HepG2 (cell line): ENCODE measurements at regions not wholly inside any gene's neighbourhood (a gene's known extent, or its start where the extent isn't known, plus 50 kb on each side); places are given as distances from the start of the nearest gene placed in this dataset.

ENCODE experiments used
- HNF4G ChIP-seq, 2 experiments: sonication (generic) in 1 of 2; formaldehyde crosslinking in 1 of 2; IDR thresholded peaks; 2 replicates each; pipeline versions ENCODE4 v1.4.0 to v1.6.1; 2011 to 2020; ENCODE audit warnings: borderline replicate concordance in 2 of 2, low read depth in 2 of 2, mild to moderate bottlenecking in 2 of 2, low read length in 1 of 2, missing genetic modification reagents in 1 of 2, moderate library complexity in 1 of 2
- KDM1A ChIP-seq: IDR thresholded peaks from 2 replicates; pipeline ENCODE4 v1.6.1; 2016; ENCODE audit warnings: missing compliant biosample characterization
- MAX ChIP-seq: IDR thresholded peaks from 2 replicates; pipeline ENCODE4 v1.6.1; 2012; ENCODE audit warnings: inconsistent platforms
- SNAPC5 ChIP-seq: sonication (generic); formaldehyde crosslinking; IDR thresholded peaks from 2 replicates; pipeline ENCODE4 v1.8.1; 2023; ENCODE audit warnings: mild to moderate bottlenecking, missing genetic modification reagents, borderline replicate concordance
- SOX13 ChIP-seq, 3 experiments: fragments of 450-650 bp in 1 of 3; sonication (generic) in 1 of 3; formaldehyde crosslinking in 1 of 3; IDR thresholded peaks in 2 of 3; conservative IDR thresholded peaks in 1 of 3; 2 replicates each; pipeline versions ENCODE4 v1.5.0 to v1.6.1; 2016 to 2020; ENCODE audit warnings: antibody characterized with exemption in 1 of 3, mild to moderate bottlenecking in 1 of 3, missing compliant biosample characterization in 1 of 3, missing genetic modification reagents in 1 of 3, moderate library complexity in 1 of 3
- TBX3 ChIP-seq: fragments of 450-650 bp; IDR thresholded peaks from 2 replicates; pipeline ENCODE4 v1.6.1; 2017; ENCODE audit warnings: antibody characterized with exemption, mild to moderate bottlenecking, inconsistent platforms, borderline replicate concordance
- ZBTB46 ChIP-seq: sonication (generic); formaldehyde crosslinking; IDR thresholded peaks from 2 replicates; pipeline ENCODE4 v1.4.0; 2020; ENCODE audit warnings: mild to moderate bottlenecking, missing genetic modification reagents, borderline replicate concordance
- ZFP36L2 ChIP-seq: sonication (generic); formaldehyde crosslinking; IDR thresholded peaks from 2 replicates; pipeline ENCODE4 v1.4.0; 2020; ENCODE audit warnings: missing genetic modification reagents
- ZNF251 ChIP-seq: sonication (generic); formaldehyde crosslinking; IDR thresholded peaks from 2 replicates; pipeline ENCODE4 v1.9.0; 2021; ENCODE audit warnings: mild to moderate bottlenecking, missing genetic modification reagents
- ZNF441 ChIP-seq: sonication (generic); formaldehyde crosslinking; IDR thresholded peaks from 2 replicates; pipeline ENCODE4 v1.7.0; 2021; ENCODE audit warnings: missing genetic modification reagents, borderline replicate concordance
- ZNF503 ChIP-seq: sonication (generic); formaldehyde crosslinking; IDR thresholded peaks from 2 replicates; pipeline ENCODE4 v1.4.0; 2020; ENCODE audit warnings: missing genetic modification reagents
- ZNF556 ChIP-seq: sonication (generic); formaldehyde crosslinking; IDR thresholded peaks from 2 replicates; pipeline ENCODE4 v1.4.0; 2020; ENCODE audit warnings: mild to moderate bottlenecking, missing genetic modification reagents, borderline replicate concordance
- ZNF678 ChIP-seq: sonication (generic); formaldehyde crosslinking; IDR thresholded peaks from 2 replicates; pipeline ENCODE4 v1.4.0; 2020; ENCODE audit warnings: mild to moderate bottlenecking, missing genetic modification reagents
- ZNF720 ChIP-seq: sonication (generic); formaldehyde crosslinking; IDR thresholded peaks from 2 replicates; pipeline ENCODE4 v1.4.0; 2020; ENCODE audit warnings: missing genetic modification reagents
- ZNF761 ChIP-seq: sonication (generic); formaldehyde crosslinking; conservative IDR thresholded peaks from 2 replicates; pipeline ENCODE4 v1.4.0; 2020; ENCODE audit warnings: mild to moderate bottlenecking, missing genetic modification reagents
- ZNF766 ChIP-seq: sonication (generic); formaldehyde crosslinking; IDR thresholded peaks from 2 replicates; pipeline ENCODE4 v1.5.0; 2020; ENCODE audit warnings: missing genetic modification reagents, borderline replicate concordance
- ZNF772 ChIP-seq: sonication (generic); formaldehyde crosslinking; IDR thresholded peaks from 2 replicates; pipeline ENCODE4 v1.5.0; 2020; ENCODE audit warnings: mild to moderate bottlenecking, missing genetic modification reagents
- ZNF878 ChIP-seq: sonication (generic); formaldehyde crosslinking; IDR thresholded peaks from 2 replicates; pipeline ENCODE4 v1.8.1; 2023; ENCODE audit warnings: mild to moderate bottlenecking, missing genetic modification reagents, moderate library complexity
- ZNF883 ChIP-seq: sonication (generic); formaldehyde crosslinking; IDR thresholded peaks from 2 replicates; pipeline ENCODE4 v1.5.1; 2020; ENCODE audit warnings: mild to moderate bottlenecking, missing genetic modification reagents; ENCODE audit errors: not compliant biosample characterization
- ZXDC ChIP-seq: sonication (generic); formaldehyde crosslinking; IDR thresholded peaks from 2 replicates; pipeline ENCODE4 v1.5.0; 2020; ENCODE audit warnings: mild to moderate bottlenecking, missing genetic modification reagents

- TF ChIP-seq ZNF678 (CRISPR knock-in tag) (peak; percentile 61; the same call in 1 of the 2 replicates), ZNF556 (peak; percentile 53), ZBTB46 (CRISPR knock-in tag) (peak; percentile 69), ZNF766 (CRISPR knock-in tag) (peak; percentile 61; the same call in 1 of the 2 replicates), ZNF878 (CRISPR knock-in tag) (peak; percentile 84), SOX13 (IDR thresholded peaks at IDR 0.05) (peak; percentile 95), SOX13 (CRISPR knock-in tag; conservative IDR thresholded peaks at IDR 0.05 in 1 of 2, IDR thresholded peaks at IDR 0.05 in 1 of 2) (peak in 1 of 2 experiments; percentile 98; a peak in 2 of 4 replicates), ZFP36L2 (CRISPR knock-in tag) (peak; percentile 90; the same call in 1 of the 2 replicates), ZNF441 (CRISPR knock-in tag) (peak; percentile 98), ZXDC (CRISPR knock-in tag) (peak; percentile 88; the same call in 1 of the 2 replicates), ZNF772 (CRISPR knock-in tag) (peak; percentile 85), TBX3 (peak; percentile 97), SNAPC5 (peak; percentile 86; the same call in 1 of the 2 replicates), ZNF761 (CRISPR knock-in tag) (no peak; the same call in 1 of the 2 replicates), ZNF503 (CRISPR knock-in tag) (peak; percentile 99; the same call in 1 of the 2 replicates), ZNF720 (peak; percentile 41; the same call in 1 of the 2 replicates), HNF4G (IDR thresholded peaks at IDR 0.05; ENCODE audit: borderline replicate concordance, low read depth, low read length) (peak; percentile 95), HNF4G (CRISPR knock-in tag; IDR thresholded peaks at IDR 0.05; ENCODE audit: borderline replicate concordance, low read depth) (no peak; the same call in 1 of the 2 replicates), ZNF251 (CRISPR knock-in tag) (no peak), MAX (peak; percentile 95), KDM1A (peak; percentile 89), ZNF883 (CRISPR knock-in tag) (peak; percentile 19)
These were observed 292.5 kb downstream of the SOX9 start (continued) for GRCh38 chr17:72413077-72414031.
